Breast epithelium (tissue), 3 donors: ENCODE measurements at regions not wholly inside any gene's neighbourhood (a gene's known extent, or its start where the extent isn't known, plus 50 kb on each side); places are given as distances from the start of the nearest gene placed in this dataset.

Experiments used
- POLR2A ChIP-seq: fragments of 450-650 bp; IDR thresholded peaks from one replicate; pipeline ENCODE4 v1.6.1; 2016; ENCODE audit warnings: antibody characterized with exemption, mild to moderate bottlenecking, moderate library complexity
- POLR2AphosphoS5 ChIP-seq, 3 donors: sonication (generic); formaldehyde crosslinking; IDR thresholded peaks; one replicate each; pipeline ENCODE4 v1.6.1; 2017; ENCODE audit warnings: antibody characterized with exemption in 3 of 3
- TF ChIP-seq, protein P1 (sequence below), 3 donors: fragments of 450-650 bp; IDR thresholded peaks; one replicate each; pipeline ENCODE4 v1.5.1; 2016 to 2017; ENCODE audit warnings: antibody characterized with exemption in 3 of 3, mild to moderate bottlenecking in 3 of 3, moderate library complexity in 3 of 3

DNA sequence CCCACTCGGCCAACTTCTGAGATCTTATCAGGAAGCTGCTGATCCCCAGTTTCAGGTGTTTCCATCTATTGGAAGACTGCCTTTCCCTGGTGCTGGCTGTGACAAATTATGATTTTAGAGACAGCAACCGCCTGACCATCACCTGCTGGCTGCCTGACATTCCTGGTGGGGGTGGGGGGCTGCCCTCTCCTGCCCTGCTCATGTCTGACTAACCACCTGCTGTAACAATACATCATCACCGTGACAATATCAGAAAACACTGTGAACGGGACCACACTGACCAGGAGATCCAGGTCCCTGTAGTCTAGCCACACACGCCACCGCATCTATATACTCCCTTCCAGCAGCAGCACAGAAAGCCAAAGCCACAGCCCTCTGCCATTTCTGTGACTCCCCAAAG is 537.5 kb downstream of the QKI start:
- TF ChIP-seq, protein P1, sequence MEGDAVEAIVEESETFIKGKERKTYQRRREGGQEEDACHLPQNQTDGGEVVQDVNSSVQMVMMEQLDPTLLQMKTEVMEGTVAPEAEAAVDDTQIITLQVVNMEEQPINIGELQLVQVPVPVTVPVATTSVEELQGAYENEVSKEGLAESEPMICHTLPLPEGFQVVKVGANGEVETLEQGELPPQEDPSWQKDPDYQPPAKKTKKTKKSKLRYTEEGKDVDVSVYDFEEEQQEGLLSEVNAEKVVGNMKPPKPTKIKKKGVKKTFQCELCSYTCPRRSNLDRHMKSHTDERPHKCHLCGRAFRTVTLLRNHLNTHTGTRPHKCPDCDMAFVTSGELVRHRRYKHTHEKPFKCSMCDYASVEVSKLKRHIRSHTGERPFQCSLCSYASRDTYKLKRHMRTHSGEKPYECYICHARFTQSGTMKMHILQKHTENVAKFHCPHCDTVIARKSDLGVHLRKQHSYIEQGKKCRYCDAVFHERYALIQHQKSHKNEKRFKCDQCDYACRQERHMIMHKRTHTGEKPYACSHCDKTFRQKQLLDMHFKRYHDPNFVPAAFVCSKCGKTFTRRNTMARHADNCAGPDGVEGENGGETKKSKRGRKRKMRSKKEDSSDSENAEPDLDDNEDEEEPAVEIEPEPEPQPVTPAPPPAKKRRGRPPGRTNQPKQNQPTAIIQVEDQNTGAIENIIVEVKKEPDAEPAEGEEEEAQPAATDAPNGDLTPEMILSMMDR (IDR thresholded peaks at IDR 0.05) = no peak
- TF ChIP-seq POLR2AphosphoS5 (IDR thresholded peaks at IDR 0.05) (no peak), POLR2A (no peak)
